ENCODE measurements at regions not wholly inside any gene's neighbourhood (a gene's known extent, or its start where the extent isn't known, plus 50 kb on each side); places are given as distances from the start of the nearest gene placed in this dataset.

DNA sequence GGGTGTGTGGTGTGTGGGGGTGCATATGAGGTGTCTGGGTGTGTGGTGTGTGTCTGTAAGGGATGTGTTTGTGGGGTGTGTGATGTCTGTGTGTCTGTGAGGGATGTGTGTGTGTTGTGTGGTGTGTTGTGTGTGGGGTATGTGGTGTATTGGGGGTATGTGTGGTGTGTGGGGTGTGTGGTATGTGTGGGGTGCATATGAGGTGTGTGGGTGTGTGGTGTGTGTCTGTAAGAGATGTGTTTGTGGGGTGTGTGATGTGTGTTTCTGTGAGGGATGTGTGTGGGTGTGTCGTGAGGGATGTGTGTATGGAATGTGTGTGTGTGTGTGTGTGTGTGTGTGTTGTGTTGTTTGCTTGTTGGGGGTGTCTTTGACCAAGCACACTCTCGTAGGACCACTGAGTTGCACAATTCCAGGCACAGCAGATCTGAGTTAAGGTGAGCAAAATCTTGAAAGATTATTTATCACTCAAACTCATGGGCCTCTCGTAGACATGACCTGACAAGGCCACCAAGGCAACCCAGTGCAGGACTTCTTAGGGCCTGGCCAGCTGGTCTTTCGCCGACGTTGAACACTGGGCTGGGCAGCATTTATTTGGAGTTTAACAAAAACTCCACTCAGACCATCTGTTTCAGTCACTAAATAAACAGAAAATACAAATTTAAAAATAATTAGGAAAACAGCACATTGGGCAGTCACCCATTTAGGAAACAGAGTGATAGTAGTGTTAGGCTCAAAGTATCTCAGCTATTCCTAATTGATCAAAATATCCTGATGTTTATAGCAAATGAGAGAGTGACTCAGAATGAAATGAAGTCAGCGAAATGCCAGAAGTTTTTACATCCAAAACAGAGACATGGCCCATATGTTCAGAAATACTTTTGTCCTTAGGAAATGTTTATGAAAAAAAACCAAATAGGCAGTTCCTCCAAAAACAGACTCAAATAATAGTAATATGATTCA is 301.1 kb downstream of the FGF9 start:
- DNase-seq (ENCODE audit: low read depth, low spot score), result no peak
- Mint-ChIP-seq H3K9me3 (no peaks in the 10 kb centered on the region), H3K4me3 (no peak overlapping the region), H3K27me3 (ENCODE audit: low read depth) (no peaks in the 10 kb centered on the region), H3K36me3 (ENCODE audit: low read depth) (no peaks in the 10 kb centered on the region), H3K4me1 (no peaks in the 10 kb centered on the region), H3K27ac (ENCODE audit: unreplicated experiment) (peak overlapping the region; percentile 35)
- TF ChIP-seq, protein P1, sequence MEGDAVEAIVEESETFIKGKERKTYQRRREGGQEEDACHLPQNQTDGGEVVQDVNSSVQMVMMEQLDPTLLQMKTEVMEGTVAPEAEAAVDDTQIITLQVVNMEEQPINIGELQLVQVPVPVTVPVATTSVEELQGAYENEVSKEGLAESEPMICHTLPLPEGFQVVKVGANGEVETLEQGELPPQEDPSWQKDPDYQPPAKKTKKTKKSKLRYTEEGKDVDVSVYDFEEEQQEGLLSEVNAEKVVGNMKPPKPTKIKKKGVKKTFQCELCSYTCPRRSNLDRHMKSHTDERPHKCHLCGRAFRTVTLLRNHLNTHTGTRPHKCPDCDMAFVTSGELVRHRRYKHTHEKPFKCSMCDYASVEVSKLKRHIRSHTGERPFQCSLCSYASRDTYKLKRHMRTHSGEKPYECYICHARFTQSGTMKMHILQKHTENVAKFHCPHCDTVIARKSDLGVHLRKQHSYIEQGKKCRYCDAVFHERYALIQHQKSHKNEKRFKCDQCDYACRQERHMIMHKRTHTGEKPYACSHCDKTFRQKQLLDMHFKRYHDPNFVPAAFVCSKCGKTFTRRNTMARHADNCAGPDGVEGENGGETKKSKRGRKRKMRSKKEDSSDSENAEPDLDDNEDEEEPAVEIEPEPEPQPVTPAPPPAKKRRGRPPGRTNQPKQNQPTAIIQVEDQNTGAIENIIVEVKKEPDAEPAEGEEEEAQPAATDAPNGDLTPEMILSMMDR (conservative IDR thresholded peaks at IDR 0.05), result no peak

DNA sequence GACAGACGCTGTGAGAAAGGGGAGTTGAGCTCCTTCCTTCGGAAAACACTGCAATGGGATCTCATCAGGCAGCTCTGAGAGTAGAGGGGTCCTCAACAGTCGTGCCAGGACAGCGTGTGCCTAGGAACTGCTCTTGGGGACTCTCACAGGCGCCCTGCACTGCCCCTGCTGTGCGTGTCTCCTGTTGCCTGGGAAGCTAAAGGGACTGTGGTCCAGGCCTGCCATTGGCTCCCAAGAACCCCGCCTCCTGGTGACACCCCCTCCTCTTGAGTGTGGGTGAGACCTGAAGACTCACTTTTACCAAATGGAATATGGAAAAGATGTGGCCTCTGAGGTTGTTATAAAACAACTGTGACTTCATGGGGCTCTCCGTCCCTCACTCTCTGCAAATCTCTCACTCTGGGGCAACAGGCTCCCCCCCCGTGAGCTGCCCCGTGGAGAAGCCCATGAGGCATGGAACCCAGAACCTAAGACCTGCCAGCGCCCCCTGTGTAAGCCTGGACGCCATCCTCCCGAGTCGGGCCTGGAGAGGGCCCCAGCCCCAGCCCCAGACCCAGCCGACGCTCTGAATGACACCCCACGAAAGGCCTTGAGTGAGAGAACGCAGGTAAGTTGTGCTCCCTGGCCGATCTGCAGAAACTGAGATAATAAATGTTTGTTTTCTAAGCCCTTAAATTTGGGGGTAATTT is 302.7 kb downstream of the FGF9 start:
- H3K4me1 Mint-ChIP-seq, result no peaks in the 10 kb centered on the region
- DNase-seq (ENCODE audit: low read depth, low spot score), result no peak
- TF ChIP-seq, protein P1 (conservative IDR thresholded peaks at IDR 0.05), result no peak
- no peaks in the 10 kb centered on the region for H3K9me3 Mint-ChIP-seq
- H3K4me3 Mint-ChIP-seq, result no peak overlapping the region
- no peaks in the 10 kb centered on the region for H3K36me3 Mint-ChIP-seq (ENCODE audit: low read depth)
- no peaks in the 10 kb centered on the region for H3K27me3 Mint-ChIP-seq (ENCODE audit: low read depth)
- no peak overlapping the region for H3K27ac Mint-ChIP-seq (ENCODE audit: unreplicated experiment)

DNA sequence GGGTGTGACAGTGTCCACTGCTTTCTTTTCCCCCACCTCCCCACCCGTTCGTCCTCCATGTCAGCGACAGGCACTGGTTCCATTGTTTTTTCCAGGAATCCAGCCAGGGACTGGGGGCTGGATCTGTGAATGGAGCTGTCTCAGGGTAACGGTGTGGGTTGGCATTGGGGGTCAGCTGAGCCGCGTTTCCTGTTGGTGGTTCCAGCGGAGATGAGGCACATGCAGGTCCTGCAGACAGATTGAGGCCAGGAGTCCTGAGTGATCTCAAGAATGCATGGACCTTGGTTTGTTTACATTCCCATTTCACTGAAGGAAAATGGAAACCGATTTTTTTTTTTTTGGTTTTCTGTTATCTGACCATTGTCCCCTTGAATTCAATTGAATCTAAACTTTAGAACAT is 303.9 kb downstream of the FGF9 start:
- Mint-ChIP-seq H3K27ac (ENCODE audit: unreplicated experiment) (no peak overlapping the region), H3K36me3 (ENCODE audit: low read depth) (no peaks in the 10 kb centered on the region), H3K9me3 (no peaks in the 10 kb centered on the region), H3K27me3 (ENCODE audit: low read depth) (no peaks in the 10 kb centered on the region), H3K4me1 (no peaks in the 10 kb centered on the region), H3K4me3 (no peak overlapping the region)
- TF ChIP-seq, protein P1 (conservative IDR thresholded peaks at IDR 0.05), result no peak
- DNase-seq (ENCODE audit: low read depth, low spot score), result no peak

- no peaks in the 10 kb centered on the region for H3K9me3 Mint-ChIP-seq
- TF ChIP-seq, protein P1 (conservative IDR thresholded peaks at IDR 0.05), result no peak
- H3K36me3 Mint-ChIP-seq (ENCODE audit: low read depth), result no peaks in the 10 kb centered on the region
- no peaks in the 10 kb centered on the region for H3K27me3 Mint-ChIP-seq (ENCODE audit: low read depth)
- no peak overlapping the region for H3K4me3 Mint-ChIP-seq
- H3K27ac Mint-ChIP-seq (ENCODE audit: unreplicated experiment), result no peak overlapping the region
- H3K4me1 Mint-ChIP-seq, result peaks cover 11% of the 10 kb centered on the region
- no peak for DNase-seq (ENCODE audit: low read depth, low spot score)
Measured at GRCh38 chr13:21976159-21976558, 305.3 kb downstream of the FGF9 start.

- H3K4me3 Mint-ChIP-seq, result no peak overlapping the region
- no peaks in the 10 kb centered on the region for H3K36me3 Mint-ChIP-seq (ENCODE audit: low read depth)
- no peaks in the 10 kb centered on the region for H3K27me3 Mint-ChIP-seq (ENCODE audit: low read depth)
- DNase-seq (ENCODE audit: low read depth, low spot score), result no peak
- H3K27ac Mint-ChIP-seq (ENCODE audit: unreplicated experiment), result no peak overlapping the region
- H3K9me3 Mint-ChIP-seq, result no peaks in the 10 kb centered on the region
- TF ChIP-seq, protein P1 (conservative IDR thresholded peaks at IDR 0.05), result no peak
- H3K4me1 Mint-ChIP-seq, result peaks cover 11% of the 10 kb centered on the region
Measured at GRCh38 chr13:21979161-21979806, 308.4 kb downstream of the FGF9 start.
